A673 (cell line): ENCODE measurements at regions not wholly inside any gene's neighbourhood (a gene's known extent, or its start where the extent isn't known, plus 50 kb on each side); places are given as distances from the start of the nearest gene placed in this dataset.

Experiments
- BruUV-seq: library from RNA; stranded (reverse); fragments of 400-500 nt; replicated peaks from 2 replicates; lab custom pipeline; 2021; lab: Mats Ljungman, UMichigan
- CTCF ChIA-PET: fragments of 300-600 bp; sonication (Branson Sonifier 250); formaldehyde crosslinking; loops from one replicate; lab custom pipeline; 2022; ENCODE audit warnings: antibody characterized with exemption; lab: Charles Lee
- POLR2A ChIA-PET: fragments of 300-600 bp; sonication (Branson Sonifier 250); formaldehyde crosslinking; loops from one replicate; lab custom pipeline; 2022; ENCODE audit warnings: antibody characterized with exemption; ENCODE audit not compliant: low non-redundant PET; lab: Charles Lee
- DNase-seq: peaks from one replicate; pipeline ENCODE4 v3.0.0-alpha.2; 2015; ENCODE audit warnings: low spot score
- H3K27ac ChIP-seq: fragments of 200-600 bp; sonication (generic); 2 replicates; pipeline ENCODE4 v1.5.1; 2016; ENCODE audit warnings: mixed run types, low read depth, mild to moderate bottlenecking, mixed read lengths, antibody characterized with exemption, low read length; ENCODE audit not compliant: poor library complexity, severe bottlenecking
- H3K27me3 ChIP-seq: fragments of 200-600 bp; sonication (generic); replicated peaks from 2 replicates; pipeline ENCODE4 v1.6.1; 2017; ENCODE audit warnings: mixed run types, low read depth, mild to moderate bottlenecking, mixed read lengths, antibody characterized with exemption, low read length; ENCODE audit not compliant: insufficient read depth, poor library complexity
- H3K36me3 ChIP-seq: fragments of 200-600 bp; sonication (generic); 2 replicates; pipeline ENCODE4 v1.6.1; 2016; ENCODE audit warnings: mixed run types, mild to moderate bottlenecking, mixed read lengths, antibody characterized with exemption, low read length; ENCODE audit not compliant: insufficient read depth, poor library complexity, severe bottlenecking
- H3K4me1 ChIP-seq: fragments of 200-600 bp; sonication (generic); 2 replicates; pipeline ENCODE4 v1.6.1; 2017; ENCODE audit warnings: mixed run types, mild to moderate bottlenecking, mixed read lengths, antibody characterized with exemption, low read length; ENCODE audit not compliant: insufficient read depth, poor library complexity, severe bottlenecking
- H3K4me3 ChIP-seq: fragments of 200-600 bp; sonication (generic); 2 replicates; pipeline ENCODE4 v1.5.1; 2016; ENCODE audit warnings: low read depth, mixed run types, mild to moderate bottlenecking, mixed read lengths, low read length; ENCODE audit not compliant: poor library complexity, severe bottlenecking
- H3K9me3 ChIP-seq: fragments of 200-600 bp; sonication (generic); 2 replicates; pipeline ENCODE4 v1.6.1; 2016; ENCODE audit warnings: mixed run types, low read depth, mild to moderate bottlenecking, mixed read lengths, antibody characterized with exemption, low read length; ENCODE audit not compliant: poor library complexity, severe bottlenecking
- EZH2 ChIP-seq: fragments of 200-600 bp; sonication (generic); IDR thresholded peaks from 2 replicates; pipeline ENCODE4 v1.6.1; 2017; ENCODE audit warnings: borderline replicate concordance, low read depth, mild to moderate bottlenecking, mixed read lengths, antibody characterized with exemption, low read length; ENCODE audit not compliant: poor library complexity, severe bottlenecking
- intact Hi-C: fragments of 100-400 bp; cut with micrococcal nuclease; formaldehyde crosslinking; loops from one replicate; pipeline ENCODE4 v1.10.0; 2022; ENCODE audit not compliant: unreplicated experiment
- TF ChIP-seq, protein P1 (sequence below): fragments of 300-800, 200-600 bp; sonication (generic); conservative IDR thresholded peaks from 2 replicates; pipeline ENCODE4 v1.5.1; 2017; ENCODE audit warnings: low read depth, mild to moderate bottlenecking, antibody characterized with exemption, low read length, moderate library complexity, mixed read lengths

GRCh38 chr12:107847830-107848229, 73.3 kb downstream of the ASCL4 start:
- BruUV-seq: no TSS peak
- ChIA-PET POLR2A (no interaction called here), CTCF (no interaction called here)
- Histone ChIP-seq H3K27me3 (peaks cover 89% of the 10 kb centered on the region), H3K36me3 (no peaks in the 10 kb centered on the region), H3K4me1 (no peaks in the 10 kb centered on the region), H3K4me3 (no peak overlapping the region), H3K9me3 (no peaks in the 10 kb centered on the region), H3K27ac (no peak overlapping the region)
- no peak for DNase-seq
- TF ChIP-seq, protein P1, sequence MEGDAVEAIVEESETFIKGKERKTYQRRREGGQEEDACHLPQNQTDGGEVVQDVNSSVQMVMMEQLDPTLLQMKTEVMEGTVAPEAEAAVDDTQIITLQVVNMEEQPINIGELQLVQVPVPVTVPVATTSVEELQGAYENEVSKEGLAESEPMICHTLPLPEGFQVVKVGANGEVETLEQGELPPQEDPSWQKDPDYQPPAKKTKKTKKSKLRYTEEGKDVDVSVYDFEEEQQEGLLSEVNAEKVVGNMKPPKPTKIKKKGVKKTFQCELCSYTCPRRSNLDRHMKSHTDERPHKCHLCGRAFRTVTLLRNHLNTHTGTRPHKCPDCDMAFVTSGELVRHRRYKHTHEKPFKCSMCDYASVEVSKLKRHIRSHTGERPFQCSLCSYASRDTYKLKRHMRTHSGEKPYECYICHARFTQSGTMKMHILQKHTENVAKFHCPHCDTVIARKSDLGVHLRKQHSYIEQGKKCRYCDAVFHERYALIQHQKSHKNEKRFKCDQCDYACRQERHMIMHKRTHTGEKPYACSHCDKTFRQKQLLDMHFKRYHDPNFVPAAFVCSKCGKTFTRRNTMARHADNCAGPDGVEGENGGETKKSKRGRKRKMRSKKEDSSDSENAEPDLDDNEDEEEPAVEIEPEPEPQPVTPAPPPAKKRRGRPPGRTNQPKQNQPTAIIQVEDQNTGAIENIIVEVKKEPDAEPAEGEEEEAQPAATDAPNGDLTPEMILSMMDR: no peak
- no peak for TF ChIP-seq EZH2
- intact Hi-C loops: no loop called here

DNA sequence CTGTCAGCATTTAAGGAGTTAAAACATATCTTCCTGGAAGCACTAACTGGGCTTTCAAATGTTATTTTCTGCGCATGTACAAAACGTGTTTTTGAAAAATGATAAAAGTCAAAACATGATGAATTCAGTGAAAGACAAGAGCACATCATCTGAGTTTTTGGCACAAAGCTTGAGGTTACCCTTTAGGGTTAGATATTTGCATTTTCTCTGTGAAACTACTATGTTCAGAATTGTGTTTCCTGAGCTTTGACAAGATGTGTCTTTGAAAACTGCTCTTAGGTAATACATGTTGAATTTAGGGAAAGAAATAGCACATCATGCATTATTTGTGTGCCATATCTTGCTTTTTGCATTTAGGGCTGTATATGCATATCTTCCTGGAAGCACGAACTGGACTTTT, 79.0 kb downstream of the ASCL4 start:
- BruUV-seq: no TSS peak
- peaks cover 76% of the 10 kb centered on the region for H3K27me3 ChIP-seq
- TF ChIP-seq, protein P1: no peak
- no peak for TF ChIP-seq EZH2
- H3K4me3 ChIP-seq: no peak overlapping the region
- H3K36me3 ChIP-seq: no peaks in the 10 kb centered on the region
- H3K27ac ChIP-seq: no peak overlapping the region
- no peaks in the 10 kb centered on the region for H3K4me1 ChIP-seq
- no peaks in the 10 kb centered on the region for H3K9me3 ChIP-seq
- POLR2A ChIA-PET: no interaction called here
- CTCF ChIA-PET: no interaction called here
- DNase-seq: no peak
- intact Hi-C loops: no loop called here

DNA sequence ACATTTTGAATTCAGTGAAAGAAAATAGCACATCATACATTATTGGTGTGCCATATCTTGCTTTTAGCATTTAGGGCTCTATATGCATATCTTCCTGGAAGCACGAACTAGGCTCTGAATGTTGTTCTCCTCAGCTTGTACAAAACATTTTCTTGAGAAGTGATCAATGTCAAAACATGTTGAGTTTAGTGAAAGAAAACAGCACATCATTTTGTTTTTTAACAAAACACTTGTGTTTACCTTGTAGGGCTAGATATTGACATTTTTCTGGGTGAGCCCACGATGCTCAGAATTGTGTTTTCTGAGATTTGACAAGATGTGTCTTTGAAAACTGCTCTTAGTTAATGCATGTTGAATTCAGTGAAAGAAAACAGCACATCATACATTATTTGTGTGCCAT, 81.0 kb downstream of the ASCL4 start:
- ChIA-PET POLR2A (no interaction called here), CTCF (no interaction called here)
- Histone ChIP-seq H3K9me3 (no peaks in the 10 kb centered on the region), H3K27ac (no peak overlapping the region), H3K4me3 (no peak overlapping the region), H3K36me3 (no peaks in the 10 kb centered on the region), H3K4me1 (no peaks in the 10 kb centered on the region), H3K27me3 (peaks cover 78% of the 10 kb centered on the region)
- intact Hi-C loops: no loop called here
- TF ChIP-seq, protein P1: no peak
- no peak for TF ChIP-seq EZH2
- no peak for DNase-seq
- no TSS peak for BruUV-seq
